Activated CD4-positive, alpha-beta T cell treated with anti-CD3 and anti-CD28 coated beads, Interleukin-2, amount 10 ng/mL, durations not matched to agents 7 days and 5 days (primary cell): ENCODE measurements at regions not wholly inside any gene's neighbourhood (a gene's known extent, or its start where the extent isn't known, plus 50 kb on each side); places are given as distances from the start of the nearest gene placed in this dataset.

ENCODE experiments used
- CTCF ChIA-PET: fragments of 350-600 bp; sonication (Branson Sonifier 250); formaldehyde crosslinking; loops from one replicate; lab custom pipeline; 2021; ENCODE audit warnings: antibody characterized with exemption; lab: Charles Lee
- POLR2A ChIA-PET: fragments of 350-600 bp; sonication (Branson Sonifier 250); formaldehyde crosslinking; loops from one replicate; lab custom pipeline; 2021; ENCODE audit warnings: antibody characterized with exemption; lab: Charles Lee
- DNase-seq: peaks from one replicate; pipeline ENCODE4 v3.0.0-alpha.2; 2020
- H3K27ac Mint-ChIP-seq: one replicate; pipeline ENCODE4 v1.8.0; 2021; ENCODE audit warnings: mild to moderate bottlenecking, moderate library complexity, mixed read lengths
- H3K27me3 Mint-ChIP-seq: one replicate; pipeline ENCODE4 v1.8.0; 2021; ENCODE audit warnings: mixed read lengths
- H3K36me3 Mint-ChIP-seq: one replicate; pipeline ENCODE4 v1.8.0; 2021; ENCODE audit warnings: low read depth, mixed read lengths
- H3K4me1 Mint-ChIP-seq: one replicate; pipeline ENCODE4 v1.8.0; 2021; ENCODE audit warnings: mixed read lengths
- H3K4me3 Mint-ChIP-seq: one replicate; pipeline ENCODE4 v1.8.0; 2021; ENCODE audit warnings: mild to moderate bottlenecking, moderate library complexity, mixed read lengths
- H3K9me3 Mint-ChIP-seq: one replicate; pipeline ENCODE4 v1.8.0; 2021; ENCODE audit warnings: mixed read lengths

DNA sequence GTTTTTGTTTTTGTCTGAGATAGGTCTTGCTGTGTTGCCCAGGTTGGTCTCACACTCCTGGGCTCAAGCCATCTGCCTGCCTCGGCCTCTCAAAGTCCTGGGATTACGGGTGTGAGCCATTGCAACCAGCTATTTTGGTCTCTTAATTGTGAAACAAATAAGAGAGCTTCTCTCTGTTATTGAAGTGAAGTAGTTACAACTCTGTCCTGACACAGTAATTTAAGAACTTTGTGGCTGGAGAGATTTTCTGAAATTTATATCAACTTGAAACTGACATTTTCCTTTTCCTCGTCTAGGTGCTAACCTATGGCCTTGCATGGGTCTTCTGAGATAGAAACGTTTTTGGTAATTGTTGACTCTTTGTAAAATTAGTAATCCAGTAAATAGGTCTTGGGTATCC is 122.1 kb upstream of the DOK5 start:
- POLR2A ChIA-PET: no interaction called here

DNA sequence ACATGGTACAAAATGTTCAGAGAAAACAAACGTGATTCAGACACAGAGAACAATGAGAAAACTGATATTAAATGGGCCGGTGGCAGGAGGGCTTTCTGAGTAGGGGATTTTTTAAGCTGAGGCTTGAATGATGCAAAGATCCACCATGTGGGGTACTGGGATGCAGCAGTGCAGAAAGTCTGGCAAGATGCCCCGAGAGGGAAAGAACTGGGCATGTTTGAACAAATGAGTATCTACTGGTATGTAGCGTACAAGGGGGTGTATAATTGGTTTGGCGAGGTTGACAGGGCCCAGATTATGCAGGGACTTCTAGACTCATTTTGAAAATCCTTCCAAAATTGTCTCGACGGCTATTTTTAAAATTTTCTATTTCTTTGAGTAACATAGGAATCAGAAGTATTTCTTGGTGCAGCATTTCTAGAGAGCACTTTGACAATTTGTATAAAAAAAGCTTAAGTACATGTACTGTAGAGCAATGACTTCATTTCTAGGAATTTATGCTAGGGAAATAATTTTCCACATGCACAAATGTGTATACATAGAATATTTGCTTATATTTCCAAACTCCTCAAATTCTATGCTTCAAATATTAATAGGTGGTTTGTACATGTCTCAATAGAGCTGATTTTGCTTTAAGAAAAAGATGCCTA is 119.6 kb upstream of the DOK5 start:
- no peaks in the 10 kb centered on the region for H3K27me3 Mint-ChIP-seq
- CTCF ChIA-PET: no interaction called here

More for the DNA sequence above, 122.1 kb upstream of the DOK5 start:
- H3K36me3 Mint-ChIP-seq: no peaks in the 10 kb centered on the region
- CTCF ChIA-PET: no interaction called here
- no peak overlapping the region for H3K4me3 Mint-ChIP-seq
- no peak overlapping the region for H3K27ac Mint-ChIP-seq
- no peaks in the 10 kb centered on the region for H3K4me1 Mint-ChIP-seq
- no peaks in the 10 kb centered on the region for H3K9me3 Mint-ChIP-seq
- H3K27me3 Mint-ChIP-seq: no peaks in the 10 kb centered on the region
- DNase-seq: no peak

DNA sequence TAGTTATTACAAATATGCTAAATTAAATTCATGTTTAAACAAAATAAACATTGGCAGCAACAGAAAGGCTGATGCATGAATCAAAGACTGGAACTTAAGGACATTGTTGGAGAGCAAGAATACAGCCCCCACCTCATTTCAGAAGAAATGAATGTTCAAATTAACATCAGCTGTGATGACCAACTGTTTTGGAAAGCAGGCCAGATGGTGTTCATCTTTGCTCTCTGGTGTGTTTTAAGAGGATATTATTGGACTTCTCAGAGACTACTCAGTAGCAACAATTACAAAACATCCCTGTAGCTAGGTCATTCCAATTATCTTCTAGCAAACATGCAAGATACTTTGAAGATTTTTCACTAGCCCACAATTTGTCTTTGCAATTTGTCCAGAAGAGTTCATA is 118.6 kb upstream of the DOK5 start:
- ChIA-PET CTCF (no interaction called here), POLR2A (no interaction called here)
- Mint-ChIP-seq H3K4me3 (no peak overlapping the region), H3K27me3 (no peaks in the 10 kb centered on the region), H3K27ac (no peak overlapping the region), H3K9me3 (no peaks in the 10 kb centered on the region), H3K4me1 (no peaks in the 10 kb centered on the region), H3K36me3 (no peaks in the 10 kb centered on the region)
- no peak for DNase-seq

More for the DNA sequence above, 119.6 kb upstream of the DOK5 start:
- DNase-seq: no peak
- Mint-ChIP-seq H3K9me3 (no peaks in the 10 kb centered on the region), H3K4me3 (no peak overlapping the region), H3K27ac (no peak overlapping the region), H3K36me3 (no peaks in the 10 kb centered on the region), H3K4me1 (no peaks in the 10 kb centered on the region)
- POLR2A ChIA-PET: no interaction called here

DNA sequence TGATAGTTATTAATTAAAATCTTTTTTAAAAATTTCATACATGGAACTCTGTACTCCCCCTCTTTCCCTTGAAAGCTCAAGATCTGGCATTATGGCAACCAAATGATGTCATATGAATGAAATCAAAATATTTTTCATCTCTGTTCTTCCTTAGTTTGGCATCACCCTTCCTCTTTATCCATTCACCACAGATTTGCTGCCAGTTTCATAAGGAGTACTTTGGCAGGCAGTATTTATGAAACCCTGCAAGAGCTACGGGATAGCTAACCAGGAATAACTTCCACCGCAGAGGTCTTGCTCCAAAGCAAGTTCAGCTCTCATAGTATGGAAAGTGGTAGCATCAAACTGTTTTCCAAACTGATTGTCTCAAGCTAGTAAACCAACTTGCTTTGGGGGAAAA is 113.9 kb upstream of the DOK5 start:
- Mint-ChIP-seq H3K36me3 (no peaks in the 10 kb centered on the region), H3K27me3 (no peaks in the 10 kb centered on the region), H3K27ac (no peak overlapping the region), H3K9me3 (no peaks in the 10 kb centered on the region), H3K4me3 (no peak overlapping the region), H3K4me1 (no peaks in the 10 kb centered on the region)
- CTCF ChIA-PET: interaction anchor here (0.6 kb wide), 1 partner anchor 15 kb away, joined by 3 read pairs; no protein-coding TSS in a partner anchor
- POLR2A ChIA-PET: no interaction called here
- no peak for DNase-seq

- POLR2A ChIA-PET: no interaction called here
- Mint-ChIP-seq H3K9me3 (no peaks in the 10 kb centered on the region), H3K27ac (no peak overlapping the region), H3K27me3 (no peaks in the 10 kb centered on the region), H3K4me1 (no peaks in the 10 kb centered on the region), H3K36me3 (no peaks in the 10 kb centered on the region), H3K4me3 (no peak overlapping the region)
- DNase-seq: no peak
- CTCF ChIA-PET: no interaction called here
Observed at GRCh38 chr20:54362283-54362682, 113.1 kb upstream of the DOK5 start.

GRCh38 chr20:54364365-54364764 is 111.0 kb upstream of the DOK5 start:
- ChIA-PET POLR2A (no interaction called here), CTCF (no interaction called here)
- no peaks in the 10 kb centered on the region for H3K36me3 Mint-ChIP-seq
- H3K4me3 Mint-ChIP-seq: no peak overlapping the region
- H3K4me1 Mint-ChIP-seq: no peaks in the 10 kb centered on the region
- no peak overlapping the region for H3K27ac Mint-ChIP-seq
- H3K9me3 Mint-ChIP-seq: no peaks in the 10 kb centered on the region
- H3K27me3 Mint-ChIP-seq: no peaks in the 10 kb centered on the region
- no peak for DNase-seq

DNA sequence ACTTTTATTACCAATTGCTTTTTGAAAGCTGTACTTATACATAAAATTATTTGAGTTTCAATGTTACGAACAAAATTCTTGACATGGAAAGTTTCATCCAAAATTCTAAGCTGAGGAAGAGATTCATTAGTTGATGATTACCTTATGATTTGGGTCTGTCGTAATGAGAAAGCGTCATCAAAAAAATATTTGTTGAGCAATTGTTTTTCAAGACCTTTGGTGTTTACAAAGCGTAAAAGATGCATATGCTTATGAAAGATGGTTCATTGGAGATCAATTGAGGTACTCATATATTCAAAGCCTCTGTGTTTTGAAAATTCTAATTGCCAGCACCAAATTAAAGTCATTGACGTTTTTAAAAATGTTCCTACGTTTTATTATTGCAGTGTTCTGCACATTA is 110.5 kb upstream of the DOK5 start:
- Mint-ChIP-seq H3K4me1 (no peaks in the 10 kb centered on the region), H3K27ac (no peak overlapping the region), H3K27me3 (no peaks in the 10 kb centered on the region), H3K4me3 (no peak overlapping the region), H3K36me3 (no peaks in the 10 kb centered on the region), H3K9me3 (no peaks in the 10 kb centered on the region)
- DNase-seq: no peak
- POLR2A ChIA-PET: no interaction called here
- CTCF ChIA-PET: no interaction called here

GRCh38 chr20:54366669-54367344 is 108.6 kb upstream of the DOK5 start:
- no peak for DNase-seq
- Mint-ChIP-seq H3K27me3 (no peaks in the 10 kb centered on the region), H3K27ac (no peak overlapping the region), H3K4me3 (no peak overlapping the region), H3K4me1 (no peaks in the 10 kb centered on the region), H3K36me3 (no peaks in the 10 kb centered on the region), H3K9me3 (no peaks in the 10 kb centered on the region)
- POLR2A ChIA-PET: no interaction called here
- CTCF ChIA-PET: no interaction called here

GRCh38 chr20:54368570-54368969 is 106.8 kb upstream of the DOK5 start:
- CTCF ChIA-PET: no interaction called here
- H3K27ac Mint-ChIP-seq: no peak overlapping the region
- H3K27me3 Mint-ChIP-seq: no peaks in the 10 kb centered on the region
- no peak for DNase-seq
- no peaks in the 10 kb centered on the region for H3K36me3 Mint-ChIP-seq
- POLR2A ChIA-PET: no interaction called here
- H3K4me3 Mint-ChIP-seq: no peak overlapping the region
- no peaks in the 10 kb centered on the region for H3K9me3 Mint-ChIP-seq
- H3K4me1 Mint-ChIP-seq: no peaks in the 10 kb centered on the region

GRCh38 chr20:54372313-54372712 is 103.1 kb upstream of the DOK5 start:
- Mint-ChIP-seq H3K4me1 (no peaks in the 10 kb centered on the region), H3K27ac (no peak overlapping the region), H3K36me3 (no peaks in the 10 kb centered on the region), H3K4me3 (no peak overlapping the region), H3K27me3 (no peaks in the 10 kb centered on the region), H3K9me3 (no peaks in the 10 kb centered on the region)
- no peak for DNase-seq
- ChIA-PET CTCF (no interaction called here), POLR2A (no interaction called here)

DNA sequence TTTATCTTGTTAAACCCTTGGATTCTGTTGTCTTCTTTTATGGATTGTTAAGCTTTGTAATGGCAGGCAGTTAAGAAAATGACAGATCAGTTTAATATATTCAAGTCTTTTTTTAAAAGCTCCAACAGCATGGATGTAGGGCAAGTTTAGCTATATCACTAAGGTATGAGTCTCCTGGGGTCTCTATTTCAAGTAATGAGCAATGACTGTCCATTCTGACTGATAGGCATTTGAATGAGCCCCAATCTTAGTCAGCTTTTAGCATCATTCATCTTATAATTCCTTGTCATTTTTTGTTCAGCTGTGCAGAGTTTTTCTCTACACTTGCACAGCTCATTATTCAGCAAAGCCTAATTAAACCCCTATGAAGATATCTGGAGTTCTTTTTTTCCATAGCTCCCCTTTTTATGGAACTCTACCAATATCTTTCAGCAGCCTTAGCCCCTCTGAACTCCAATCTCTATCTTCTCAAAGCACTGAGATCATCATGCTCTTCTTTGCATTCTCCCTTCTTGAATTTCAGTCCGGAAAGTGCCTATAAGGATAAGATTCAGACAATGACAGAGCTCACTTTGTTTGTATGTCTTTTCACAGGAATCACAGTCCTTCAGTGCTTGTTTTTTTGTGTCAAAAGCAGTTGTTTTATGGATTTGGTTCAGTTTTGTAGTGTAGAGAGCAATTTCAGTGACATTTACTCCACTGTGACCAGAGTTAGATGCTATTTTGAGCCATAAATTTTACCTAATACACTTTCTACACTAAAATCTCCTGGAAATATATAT is 97.2 kb upstream of the DOK5 start:
- no peaks in the 10 kb centered on the region for H3K36me3 Mint-ChIP-seq
- DNase-seq: no peak
- ChIA-PET POLR2A (no interaction called here), CTCF (no interaction called here)
- no peaks in the 10 kb centered on the region for H3K4me1 Mint-ChIP-seq
- no peak overlapping the region for H3K4me3 Mint-ChIP-seq
- peaks cover 3% of the 10 kb centered on the region for H3K27me3 Mint-ChIP-seq
- H3K9me3 Mint-ChIP-seq: no peaks in the 10 kb centered on the region
- no peak overlapping the region for H3K27ac Mint-ChIP-seq

GRCh38 chr20:54379893-54380584 is 95.4 kb upstream of the DOK5 start:
- no peaks in the 10 kb centered on the region for H3K4me1 Mint-ChIP-seq
- no peak overlapping the region for H3K4me3 Mint-ChIP-seq
- no peak overlapping the region for H3K27ac Mint-ChIP-seq
- H3K9me3 Mint-ChIP-seq: no peaks in the 10 kb centered on the region
- ChIA-PET CTCF (no interaction called here), POLR2A (no interaction called here)
- H3K27me3 Mint-ChIP-seq: peaks cover 3% of the 10 kb centered on the region
- H3K36me3 Mint-ChIP-seq: no peaks in the 10 kb centered on the region
- no peak for DNase-seq

GRCh38 chr20:54382419-54382818 is 93.0 kb upstream of the DOK5 start:
- Mint-ChIP-seq H3K36me3 (no peaks in the 10 kb centered on the region), H3K4me1 (no peaks in the 10 kb centered on the region), H3K9me3 (no peaks in the 10 kb centered on the region), H3K27ac (no peak overlapping the region), H3K27me3 (peaks cover 3% of the 10 kb centered on the region), H3K4me3 (no peak overlapping the region)
- POLR2A ChIA-PET: no interaction called here
- no peak for DNase-seq
- CTCF ChIA-PET: no interaction called here
